Ascending aorta (tissue), 2 donors: ENCODE measurements at regions not wholly inside any gene's neighbourhood (a gene's known extent, or its start where the extent isn't known, plus 50 kb on each side); places are given as distances from the start of the nearest gene placed in this dataset.

Source experiments
- DNase-seq, 2 donors: peaks; one replicate each; pipeline ENCODE4 v3.0.0-alpha.2; 2019; ENCODE audit warnings: low spot score in 2 of 2
- H3K27ac ChIP-seq, 2 donors: fragments of 200-600 bp; sonication (generic); one replicate each; pipeline ENCODE4 v1.5.1; 2016 to 2017; ENCODE audit warnings: mild to moderate bottlenecking in 1 of 2
- H3K27me3 ChIP-seq: fragments of 200-600 bp; sonication (generic); one replicate; pipeline ENCODE4 v1.5.1; 2017
- H3K36me3 ChIP-seq, 2 donors: fragments of 200-600 bp; sonication (generic); one replicate each; pipeline ENCODE4 v1.5.1; 2016
- H3K4me1 ChIP-seq, 2 donors: fragments of 200-600 bp; sonication (generic); one replicate each; pipeline ENCODE4 v1.5.1; 2016 to 2017; ENCODE audit warnings: mild to moderate bottlenecking in 1 of 2
- H3K4me3 ChIP-seq, 2 donors: fragments of 200-600 bp; sonication (generic); one replicate each; pipeline ENCODE4 v1.5.1; 2016 to 2017; ENCODE audit warnings: mild to moderate bottlenecking in 1 of 2
- H3K9me3 ChIP-seq, 2 donors: fragments of 200-600 bp; sonication (generic); one replicate each; pipeline ENCODE4 v1.5.1; 2016
- CTCF ChIP-seq, 3 experiments: fragments of 200-600 bp in 2 of 3; fragments of 450-650 bp in 1 of 3; sonication (generic) in 2 of 3; IDR thresholded peaks; one replicate each; pipeline ENCODE4 v1.5.1; 2016 to 2019; ENCODE audit warnings: antibody characterized with exemption in 3 of 3, mild to moderate bottlenecking in 1 of 3, moderate library complexity in 1 of 3
- intact Hi-C: fragments of 100-400 bp; cut with DNase I; formaldehyde crosslinking; loops from one replicate; pipeline ENCODE4 v1.15.1; 2023

GRCh38 chr4:141801558-141801957 is 165.2 kb downstream of the IL15 start:
- no peaks in the 10 kb centered on the region for H3K4me1 ChIP-seq
- no peaks in the 10 kb centered on the region for H3K27me3 ChIP-seq
- no peak for TF ChIP-seq CTCF (IDR thresholded peaks at IDR 0.05)
- H3K36me3 ChIP-seq: no peaks in the 10 kb centered on the region
- intact Hi-C loops: no loop called here
- no peak overlapping the region for H3K4me3 ChIP-seq
- no peaks in the 10 kb centered on the region for H3K9me3 ChIP-seq
- DNase-seq: no peak
- no peak overlapping the region for H3K27ac ChIP-seq

GRCh38 chr4:141802333-141802732 is 165.9 kb downstream of the IL15 start:
- H3K36me3 ChIP-seq: no peaks in the 10 kb centered on the region
- DNase-seq: no peak
- H3K27ac ChIP-seq: no peak overlapping the region
- no peaks in the 10 kb centered on the region for H3K4me1 ChIP-seq
- TF ChIP-seq CTCF (IDR thresholded peaks at IDR 0.05): no peak
- no peaks in the 10 kb centered on the region for H3K27me3 ChIP-seq
- intact Hi-C loops: no loop called here
- no peaks in the 10 kb centered on the region for H3K9me3 ChIP-seq
- no peak overlapping the region for H3K4me3 ChIP-seq

- Histone ChIP-seq H3K4me3 (no peak overlapping the region), H3K27ac (no peak overlapping the region), H3K36me3 (no peaks in the 10 kb centered on the region), H3K27me3 (no peaks in the 10 kb centered on the region), H3K9me3 (no peaks in the 10 kb centered on the region), H3K4me1 (no peaks in the 10 kb centered on the region)
- no peak for TF ChIP-seq CTCF (IDR thresholded peaks at IDR 0.05)
- intact Hi-C loops: no loop called here
- no peak for DNase-seq
Observed at GRCh38 chr4:141804836-141805235, 168.5 kb downstream of the IL15 start.

- Histone ChIP-seq H3K36me3 (no peaks in the 10 kb centered on the region), H3K27ac (no peak overlapping the region), H3K9me3 (no peaks in the 10 kb centered on the region), H3K27me3 (no peaks in the 10 kb centered on the region), H3K4me1 (no peaks in the 10 kb centered on the region), H3K4me3 (no peak overlapping the region)
- DNase-seq: no peak
- no peak for TF ChIP-seq CTCF (IDR thresholded peaks at IDR 0.05)
- intact Hi-C loops: no loop called here
Observed at GRCh38 chr4:141807103-141807891, 170.9 kb downstream of the IL15 start.

- intact Hi-C loops: no loop called here
- Histone ChIP-seq H3K4me1 (no peaks in the 10 kb centered on the region), H3K27me3 (no peaks in the 10 kb centered on the region), H3K4me3 (no peak overlapping the region), H3K36me3 (no peaks in the 10 kb centered on the region), H3K9me3 (no peaks in the 10 kb centered on the region), H3K27ac (no peak overlapping the region)
- no peak for TF ChIP-seq CTCF (IDR thresholded peaks at IDR 0.05)
- no peak for DNase-seq
Observed at GRCh38 chr4:141810038-141810711, 173.8 kb downstream of the IL15 start.
